SIG-M5 treated with dmso at 0.1 percent for 504 hours (cell line): ENCODE measurements at regions not wholly inside any gene's neighbourhood (a gene's known extent, or its start where the extent isn't known, plus 50 kb on each side); places are given as distances from the start of the nearest gene placed in this dataset.

ENCODE experiments used
- DNase-seq: peaks from one replicate; lab custom pipeline; 2025; ENCODE audit not compliant: unreplicated experiment; lab: John Stamatoyannopoulos, UW

DNA sequence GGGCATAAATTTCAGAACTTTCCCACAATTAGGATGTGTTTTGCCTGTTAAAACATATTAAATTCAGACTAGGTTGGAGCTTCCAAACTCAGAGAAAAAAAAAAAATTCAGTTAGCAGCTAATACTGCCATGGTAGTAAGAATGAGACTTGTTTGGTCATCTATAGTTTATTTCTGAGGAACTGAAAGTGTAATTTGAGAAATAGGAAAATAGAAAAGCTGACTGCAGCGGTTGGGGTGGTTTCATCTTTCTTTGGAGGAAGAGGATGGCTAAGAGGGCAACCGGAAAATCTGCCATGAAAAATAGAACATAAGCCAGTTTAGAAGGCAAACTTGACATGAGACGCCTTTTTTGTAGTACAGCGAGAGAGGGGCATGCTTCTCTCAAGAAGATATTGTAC, 371.2 kb upstream of the ROBO2 start:
- DNase-seq, result no peak

DNA sequence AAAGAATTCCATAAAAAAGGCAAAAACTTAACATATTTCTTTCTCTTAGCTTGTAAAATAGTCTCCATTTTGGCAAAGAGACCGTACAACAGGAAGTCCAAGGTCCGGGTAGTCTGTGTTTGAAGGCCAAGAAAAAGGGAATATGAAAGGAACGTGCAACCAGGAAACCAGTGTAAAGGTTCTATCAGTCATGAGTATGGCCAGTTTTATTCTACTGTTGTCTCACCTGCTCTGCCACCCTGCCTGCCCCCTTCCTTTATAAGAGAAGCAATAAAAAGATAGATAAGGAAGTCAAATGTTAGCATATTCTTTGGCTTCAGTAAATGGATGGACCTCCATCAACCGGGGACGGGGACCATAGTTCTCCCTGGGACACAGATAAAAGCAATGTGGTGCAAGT, 370.6 kb upstream of the ROBO2 start:
- no peak for DNase-seq

DNA sequence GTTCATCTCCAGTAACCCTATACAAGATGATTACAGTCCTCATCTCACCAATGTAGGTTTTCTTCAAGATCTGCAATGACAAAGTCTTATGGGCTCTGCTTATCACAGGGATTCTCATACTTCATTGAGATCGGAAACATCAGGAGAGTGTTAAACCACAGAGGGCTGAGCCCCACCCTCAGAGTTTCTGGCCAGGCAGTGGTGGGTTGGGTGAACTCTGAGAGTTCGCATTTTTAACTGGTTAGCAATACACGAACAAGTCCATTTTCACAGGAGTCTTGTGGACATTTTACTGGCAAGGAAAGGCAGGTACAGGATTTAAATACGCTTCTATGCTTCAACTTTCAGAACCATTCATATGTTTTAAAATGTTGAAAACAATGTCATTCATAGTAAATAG, 366.7 kb upstream of the ROBO2 start:
- no peak for DNase-seq

DNA sequence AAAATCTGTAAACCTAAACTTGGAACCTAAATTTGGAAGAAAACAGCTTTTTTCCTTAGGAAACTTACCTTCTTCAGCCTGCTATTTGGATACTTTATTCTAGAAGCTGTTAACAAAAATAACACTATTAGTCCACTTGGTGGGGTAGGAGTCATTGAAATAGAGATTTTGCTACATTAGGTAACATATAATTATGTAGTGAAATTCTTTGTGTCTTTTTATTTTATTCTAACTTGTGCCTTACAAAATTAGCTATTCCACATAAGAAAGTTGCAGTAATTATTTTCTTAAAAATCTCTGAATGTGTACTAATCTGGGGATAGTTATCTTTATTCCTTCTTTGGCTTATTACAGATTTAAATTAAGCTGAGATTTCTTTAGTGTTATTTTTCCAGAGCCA, 360.4 kb upstream of the ROBO2 start:
- no peak for DNase-seq

DNA sequence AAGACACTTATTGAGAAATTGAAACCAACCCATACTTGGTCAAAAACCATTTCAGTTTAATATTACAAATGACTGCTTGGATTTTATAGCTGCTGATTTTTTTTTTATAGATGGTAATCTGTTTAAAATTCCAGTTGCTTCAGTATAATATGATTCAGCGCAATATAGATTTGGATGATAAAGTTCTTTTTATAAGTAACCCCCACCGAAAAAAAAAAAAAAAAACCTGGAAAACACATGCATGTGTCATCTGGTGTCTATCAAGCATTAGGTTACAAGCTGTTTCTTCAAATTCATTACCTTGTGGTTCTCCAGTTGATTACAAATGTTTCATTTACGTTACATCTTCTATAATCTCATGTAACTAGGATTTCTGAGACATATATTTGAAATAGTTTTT, 356.6 kb upstream of the ROBO2 start:
- DNase-seq, result no peak

DNA sequence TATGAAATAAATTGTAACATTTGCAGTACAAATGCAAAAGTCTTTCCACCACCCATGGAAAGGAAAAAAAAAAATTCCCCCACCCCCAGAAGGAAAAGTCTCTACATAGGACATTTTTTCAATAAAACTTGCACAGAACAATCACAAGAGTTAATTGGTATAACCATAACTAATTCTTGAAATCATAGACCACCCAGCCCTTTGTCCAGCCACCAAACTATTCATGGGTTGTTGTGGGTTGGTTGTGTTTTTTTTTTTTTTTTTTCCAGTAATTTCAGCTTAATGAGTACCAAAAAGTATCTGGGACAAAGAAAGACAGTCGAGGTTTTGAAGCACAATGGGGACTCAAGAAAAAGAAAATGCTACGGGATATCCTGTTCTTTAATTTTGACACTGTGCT, 355.0 kb upstream of the ROBO2 start:
- DNase-seq, result no peak

DNA sequence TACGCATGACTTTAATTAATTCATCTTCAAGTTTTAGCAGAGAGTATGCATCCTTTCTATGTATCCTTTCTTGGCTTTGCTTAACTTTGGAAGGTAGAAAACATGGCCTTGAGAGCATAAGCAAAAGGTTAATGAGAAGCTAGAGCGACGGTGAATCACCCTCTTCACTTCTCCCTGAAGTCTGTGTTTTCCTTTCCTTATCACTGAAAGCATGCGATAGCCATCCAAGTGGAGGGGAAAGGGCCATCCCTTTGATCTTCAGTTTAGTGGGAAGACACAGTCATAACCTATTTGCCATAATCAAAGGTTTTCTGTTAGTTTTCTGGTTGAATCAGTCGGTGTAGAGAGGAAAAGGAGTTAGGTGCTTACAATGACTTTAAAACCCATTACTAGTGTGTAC, 354.0 kb upstream of the ROBO2 start:
- no peak for DNase-seq

DNA sequence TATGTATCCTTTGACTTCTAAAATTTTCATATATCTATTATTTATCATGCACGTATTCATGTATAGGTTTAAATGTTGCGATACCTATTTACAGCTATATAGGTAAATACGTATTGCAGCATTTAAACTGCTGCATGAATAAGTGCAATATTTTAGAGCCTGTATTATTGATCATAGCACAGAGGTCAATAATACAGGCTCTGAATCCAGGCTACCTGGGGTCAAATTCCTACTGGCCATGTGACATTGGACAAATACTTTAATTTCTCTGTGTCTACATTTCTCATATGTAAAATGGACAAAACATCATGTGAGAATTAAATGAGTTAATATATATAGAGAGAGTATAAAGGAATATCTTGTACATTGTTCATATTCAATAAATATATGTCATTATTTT, 352.9 kb upstream of the ROBO2 start:
- no peak for DNase-seq

DNA sequence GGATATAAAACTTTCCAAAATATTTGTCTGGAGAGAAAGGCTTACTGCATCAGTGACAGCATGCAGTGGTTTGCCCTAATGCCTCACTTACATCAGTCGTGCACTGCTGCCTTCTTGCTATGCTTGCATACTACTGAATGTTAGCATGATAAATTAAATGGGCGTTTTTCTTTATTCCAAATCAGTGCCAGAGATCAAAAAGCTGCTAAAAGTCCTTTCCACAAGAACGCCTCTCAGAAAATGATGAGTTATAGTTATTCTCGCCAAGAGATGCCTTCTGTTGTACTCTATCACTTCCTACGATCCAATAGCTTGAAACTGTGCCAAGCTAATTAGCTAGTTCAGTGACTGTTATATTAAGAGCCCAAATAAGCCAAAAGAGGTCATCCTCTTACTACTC, 345.8 kb upstream of the ROBO2 start:
- no peak for DNase-seq

DNA sequence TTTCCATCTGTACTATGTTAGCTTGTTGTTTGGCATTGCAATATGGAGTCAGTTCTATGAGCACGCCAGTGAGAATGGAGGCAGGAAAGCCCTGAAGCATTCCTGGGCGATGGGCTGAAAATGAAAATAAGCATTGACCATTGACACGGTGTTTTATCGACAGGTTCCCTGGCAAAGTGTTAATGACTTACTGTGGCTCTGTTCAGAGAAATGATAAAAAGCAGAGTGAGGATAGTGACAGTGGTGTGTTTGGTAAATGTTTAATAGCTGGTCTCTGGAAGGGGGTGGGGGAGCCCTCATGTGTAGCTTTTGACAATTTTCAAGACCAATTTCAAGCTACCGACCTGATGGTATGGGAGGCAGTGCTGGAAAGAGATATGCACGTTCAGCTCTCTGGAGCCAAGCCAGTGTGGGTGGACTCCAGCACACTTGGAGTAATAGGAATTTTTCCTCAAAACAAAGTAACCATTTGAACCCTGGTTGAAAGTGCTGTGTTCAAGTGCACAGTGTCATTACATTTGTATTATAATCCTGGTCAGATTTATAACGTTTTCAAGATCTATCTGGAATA, 341.7 kb upstream of the ROBO2 start:
- no peak for DNase-seq

DNA sequence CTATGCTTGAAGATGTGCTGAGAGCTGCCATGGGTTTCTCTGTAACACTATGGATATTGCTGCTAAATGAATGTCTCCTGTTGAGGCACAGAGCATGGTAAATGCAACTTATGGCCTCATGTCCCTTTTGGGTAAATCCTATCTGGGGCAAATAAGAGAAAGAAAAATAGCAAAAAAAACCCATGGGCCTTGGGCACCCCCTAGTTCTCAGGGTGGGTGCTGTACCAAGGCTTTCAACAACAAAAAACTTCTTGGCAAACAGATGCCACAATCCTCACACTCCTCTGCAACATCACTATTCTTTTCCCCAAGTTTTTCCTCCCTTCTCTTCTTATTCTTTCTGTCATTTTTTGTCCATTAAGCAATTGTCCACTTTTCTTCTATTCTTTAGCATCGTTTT, 340.1 kb upstream of the ROBO2 start:
- no peak for DNase-seq

DNA sequence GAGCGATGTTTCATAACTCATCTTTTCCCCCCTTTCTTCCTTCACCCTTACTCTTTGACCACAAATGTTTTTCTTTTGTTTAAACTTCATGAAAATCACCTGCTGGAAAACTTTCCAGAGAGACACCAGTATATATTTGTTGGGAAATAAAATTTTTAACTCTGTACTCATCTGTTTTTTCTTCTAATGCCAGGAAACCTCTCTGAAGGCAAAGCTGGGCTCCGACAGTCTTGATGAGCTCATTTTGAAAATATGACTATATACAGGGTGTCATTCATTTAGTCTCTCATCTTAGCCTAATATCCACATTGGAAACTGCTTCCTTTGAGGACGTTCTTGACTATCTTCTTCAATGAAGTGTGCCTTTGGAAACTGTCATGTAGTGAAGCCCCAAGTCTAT, 339.6 kb upstream of the ROBO2 start:
- DNase-seq, result no peak

DNA sequence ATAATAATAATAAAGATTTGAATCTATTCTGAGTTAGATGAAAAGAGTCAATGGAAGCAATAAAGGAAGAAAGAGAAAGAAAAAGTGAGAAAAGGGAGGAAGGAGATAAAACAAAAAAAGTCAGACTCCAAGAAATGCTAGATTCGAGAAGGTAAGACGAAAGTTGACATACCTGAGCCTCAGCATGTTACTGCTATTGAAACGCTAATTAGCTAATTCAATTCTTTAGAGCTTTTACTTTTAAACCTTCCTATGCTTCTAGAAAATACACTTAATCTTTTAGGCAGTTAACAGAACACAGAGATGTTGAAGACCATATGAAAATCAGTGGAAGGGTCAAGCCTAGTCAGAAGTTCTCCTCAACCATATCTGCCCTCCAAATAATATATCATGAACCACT, 337.2 kb upstream of the ROBO2 start:
- DNase-seq, result no peak

DNA sequence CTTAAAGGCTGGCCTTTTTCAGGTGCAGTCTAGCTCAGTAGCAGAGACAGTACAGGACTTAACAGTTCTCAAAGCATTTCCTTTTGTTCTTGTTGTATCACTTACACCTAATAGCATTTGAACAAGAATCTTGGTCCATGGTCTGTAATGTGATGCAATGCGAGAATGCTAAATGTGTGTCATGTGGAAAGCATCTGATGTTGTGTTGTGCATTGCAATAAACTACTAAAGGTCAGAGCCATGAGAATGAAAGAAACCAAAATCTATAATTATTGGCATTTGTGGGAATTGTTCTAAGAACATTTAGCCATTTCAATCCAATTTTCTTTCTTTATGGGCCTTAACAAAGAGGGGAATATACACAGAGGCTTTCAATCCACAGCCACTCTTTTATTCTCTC, 324.5 kb upstream of the ROBO2 start:
- DNase-seq, result no peak

DNA sequence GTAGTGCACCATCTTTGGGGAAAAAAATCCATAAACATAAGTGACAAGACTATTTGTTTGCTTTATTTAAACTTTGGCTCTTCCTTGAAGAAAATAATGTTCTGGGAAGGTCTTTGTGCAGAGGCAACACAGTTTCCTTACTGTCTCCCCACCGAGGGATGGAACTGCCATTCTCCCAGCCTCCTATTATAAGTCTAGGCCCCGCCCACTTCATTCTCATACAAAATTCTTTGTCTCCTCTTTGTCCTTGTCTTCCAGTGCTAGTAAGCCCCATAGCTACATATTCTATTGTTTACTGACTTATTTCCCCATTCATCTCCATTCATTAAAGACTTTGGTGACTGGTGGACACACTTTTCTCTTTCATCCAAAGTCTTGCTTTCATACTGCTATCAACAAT, 316.5 kb upstream of the ROBO2 start:
- DNase-seq, result no peak

DNA sequence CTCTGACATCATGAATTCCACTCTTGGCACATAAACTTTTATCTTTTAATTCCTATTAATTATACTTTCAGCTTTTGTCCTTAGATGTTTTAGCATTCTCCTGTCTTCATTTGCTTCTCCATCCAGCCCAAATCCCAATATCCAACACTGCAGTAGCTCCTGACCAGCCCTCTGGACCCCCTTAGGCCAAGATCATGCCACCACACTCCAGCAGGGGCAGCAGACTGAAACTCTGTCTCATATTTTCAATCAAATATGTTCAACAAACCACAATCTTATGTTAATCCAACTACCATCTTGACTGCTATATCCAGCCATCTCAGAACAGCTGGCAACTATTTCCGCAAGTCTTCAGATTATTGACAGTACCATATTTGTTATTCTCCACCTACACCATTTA, 315.8 kb upstream of the ROBO2 start:
- DNase-seq, result no peak

DNA sequence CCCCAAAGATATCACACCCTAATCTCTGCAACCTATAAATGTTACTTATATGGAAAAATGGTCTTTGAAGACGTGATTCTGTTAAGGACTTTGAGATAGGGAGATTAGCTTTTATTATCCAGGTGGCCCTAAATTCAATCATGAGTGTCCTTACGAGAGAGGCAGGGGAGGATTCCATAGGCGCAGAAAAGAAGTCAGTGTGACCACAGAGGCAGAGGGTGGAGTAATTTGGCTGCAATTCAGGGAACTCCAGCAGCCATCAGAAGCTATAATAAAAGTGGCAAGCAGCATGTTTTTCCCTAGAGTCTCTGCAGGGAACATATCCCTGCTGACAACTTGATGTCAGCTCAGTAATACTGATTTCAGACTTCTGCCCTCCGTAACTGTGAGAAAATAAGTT, 315.2 kb upstream of the ROBO2 start:
- DNase-seq, result no peak

DNA sequence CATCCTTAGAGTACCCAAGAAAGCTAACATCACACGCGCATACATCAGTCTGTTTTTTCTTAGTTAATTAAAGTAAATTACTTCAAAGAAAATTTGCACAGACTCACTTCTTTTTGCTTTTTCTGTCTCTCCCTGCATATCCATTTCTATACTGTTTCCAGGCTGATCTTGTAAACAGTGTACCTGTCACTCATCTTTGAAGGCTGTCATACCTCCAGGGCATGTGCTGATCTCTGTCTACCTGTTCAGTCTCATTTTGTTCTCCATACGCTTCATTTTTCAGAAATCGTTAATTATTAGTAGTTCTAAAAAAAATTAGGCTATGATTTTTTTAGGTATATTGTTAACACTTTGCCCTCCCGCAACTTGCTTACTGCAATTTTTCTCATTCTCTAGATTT, 313.9 kb upstream of the ROBO2 start:
- DNase-seq, result no peak

DNA sequence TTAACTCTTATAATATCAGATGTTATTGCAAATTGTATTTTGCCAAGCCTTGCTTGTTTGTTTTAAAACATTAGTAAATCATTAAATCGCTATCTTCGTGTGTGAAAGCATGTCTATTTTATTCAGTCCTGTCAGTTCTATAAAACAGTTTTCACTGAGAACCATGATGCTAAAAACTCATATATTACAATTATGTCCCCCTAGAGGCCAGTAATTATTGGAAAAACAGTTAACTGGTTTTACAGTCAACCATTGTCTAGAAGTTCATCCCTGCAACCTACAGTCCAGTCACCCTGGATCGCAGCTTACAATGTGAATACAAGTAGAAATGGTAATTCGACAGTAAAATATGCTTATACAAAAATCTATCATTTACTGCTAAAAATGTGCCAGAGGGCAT, 311.5 kb upstream of the ROBO2 start:
- no peak for DNase-seq

DNA sequence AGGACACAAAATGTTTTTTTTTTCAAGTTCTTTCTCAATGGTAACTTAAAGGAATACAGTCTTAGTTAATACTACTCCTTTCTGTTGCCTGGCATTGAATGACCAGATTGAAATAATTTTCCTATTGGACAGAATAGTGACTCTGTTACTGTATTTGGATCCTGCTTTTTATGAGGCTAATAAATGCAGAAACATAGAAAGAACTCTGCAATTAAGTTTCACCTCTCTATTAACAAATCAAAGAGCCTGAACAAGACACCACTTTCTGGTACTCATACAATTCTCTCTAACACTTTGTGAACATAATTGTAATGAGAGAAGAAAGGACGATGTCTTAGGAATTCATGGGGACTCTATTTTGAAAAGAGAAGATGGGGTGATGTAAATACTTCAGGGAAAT, 308.4 kb upstream of the ROBO2 start:
- no peak for DNase-seq

DNA sequence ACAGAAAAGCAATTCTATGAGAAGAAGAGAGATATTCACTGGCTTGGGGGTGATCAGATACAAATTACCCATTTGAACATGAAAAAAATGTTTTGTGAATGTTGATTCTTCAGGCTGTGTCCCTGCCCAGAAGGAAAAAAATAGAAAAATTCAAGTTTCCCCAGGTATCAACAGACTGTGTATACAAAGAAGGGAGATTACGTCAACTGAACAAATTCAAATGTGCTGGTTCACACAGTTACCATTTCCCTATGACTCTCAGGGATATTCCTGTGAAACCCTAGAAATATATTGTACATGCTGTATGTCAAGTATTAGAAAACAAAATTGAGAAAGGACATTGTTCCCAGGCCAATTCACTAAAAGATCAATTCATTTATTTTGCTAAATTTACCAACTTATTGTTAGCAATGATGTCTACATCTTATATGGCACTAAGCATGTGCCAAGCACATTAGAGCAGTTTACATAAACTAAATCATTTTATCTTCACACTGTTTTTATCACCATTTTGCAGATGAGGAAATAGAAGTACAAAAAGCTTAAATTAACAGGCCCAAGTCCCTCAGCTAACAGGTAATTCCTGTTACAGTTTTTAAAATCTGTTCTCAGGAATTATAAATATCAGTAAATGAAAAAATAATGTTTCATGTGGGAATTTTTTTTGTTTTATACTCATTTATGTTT, 306.7 kb upstream of the ROBO2 start:
- no peak for DNase-seq

DNA sequence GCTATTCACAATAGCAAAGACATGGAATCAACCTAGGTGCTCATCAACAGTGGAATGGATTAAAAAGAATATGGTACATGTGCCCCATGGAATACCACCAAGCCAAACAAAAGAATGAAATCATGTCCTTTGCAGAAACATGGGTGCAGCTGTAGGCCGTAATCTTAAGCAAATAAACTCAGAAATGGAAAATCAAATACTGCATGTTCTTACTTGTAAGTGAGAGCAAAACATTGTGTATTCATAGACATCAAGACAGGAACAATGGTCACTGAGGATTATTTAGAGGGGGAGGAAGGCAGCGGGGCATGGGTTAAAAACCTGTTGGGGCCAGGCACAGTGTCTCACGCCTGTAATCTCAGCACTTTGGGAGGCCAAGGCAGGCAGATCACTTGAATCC, 304.7 kb upstream of the ROBO2 start:
- no peak for DNase-seq

DNA sequence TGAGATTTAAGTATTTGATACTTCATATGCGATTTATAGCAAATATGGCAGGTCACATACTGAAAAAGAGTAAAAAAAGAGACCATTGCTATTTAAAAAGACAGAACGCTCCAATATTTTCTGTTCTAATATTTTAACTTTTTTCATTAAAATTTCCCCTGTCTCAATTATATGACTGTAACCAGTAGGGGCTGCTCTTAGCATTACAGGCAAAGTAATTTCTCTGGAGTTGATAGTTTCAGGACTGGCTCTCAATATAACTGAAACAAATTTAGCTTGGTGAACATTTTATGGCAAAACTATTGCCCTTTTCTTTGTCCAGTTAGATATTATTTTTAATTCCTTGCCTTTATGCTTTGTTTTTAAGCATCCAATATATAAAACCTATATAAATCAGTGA, 286.3 kb upstream of the ROBO2 start:
- no peak for DNase-seq
